ENCODE measurements at regions not wholly inside any gene's neighbourhood (a gene's known extent, or its start where the extent isn't known, plus 50 kb on each side); places are given as distances from the start of the nearest gene placed in this dataset.

GRCh38 chr17:79272666-79273219, 198.1 kb downstream of the ENGASE start:
- in situ Hi-C loops (cut with HindIII; ENCODE audit: low pct_unique_long_range_greater_than_20kb, low sequenced_read_pairs): no loop called here
- peak; percentile 83 for DNase-seq (ENCODE audit: low read depth)

- in situ Hi-C loops (cut with HindIII; ENCODE audit: low pct_unique_long_range_greater_than_20kb, low sequenced_read_pairs): no loop called here
- no peak for DNase-seq (ENCODE audit: low read depth)
Observed at GRCh38 chr17:79272220-79272619, 197.6 kb downstream of the ENGASE start.

- in situ Hi-C loops (cut with HindIII; ENCODE audit: low pct_unique_long_range_greater_than_20kb, low sequenced_read_pairs): no loop called here
- DNase-seq (ENCODE audit: low read depth): no peak
Observed at GRCh38 chr17:79269620-79270019, 195.0 kb downstream of the ENGASE start.

- in situ Hi-C loops (cut with HindIII; ENCODE audit: low pct_unique_long_range_greater_than_20kb, low sequenced_read_pairs): no loop called here
- no peak for DNase-seq (ENCODE audit: low read depth)
Observed at GRCh38 chr17:79263191-79263590, 188.6 kb downstream of the ENGASE start.

GRCh38 chr17:79262624-79263023, 188.0 kb downstream of the ENGASE start:
- no peak for DNase-seq (ENCODE audit: low read depth)
- in situ Hi-C loops (cut with HindIII; ENCODE audit: low pct_unique_long_range_greater_than_20kb, low sequenced_read_pairs): no loop called here

GRCh38 chr17:79261355-79262072, 186.9 kb downstream of the ENGASE start:
- in situ Hi-C loops (cut with HindIII; ENCODE audit: low pct_unique_long_range_greater_than_20kb, low sequenced_read_pairs): no loop called here
- DNase-seq (ENCODE audit: low read depth): no peak

GRCh38 chr17:79258843-79259242, 184.2 kb downstream of the ENGASE start:
- in situ Hi-C loops (cut with HindIII; ENCODE audit: low pct_unique_long_range_greater_than_20kb, low sequenced_read_pairs): no loop called here
- DNase-seq (ENCODE audit: low read depth): no peak

GRCh38 chr17:79258041-79258440, 183.4 kb downstream of the ENGASE start:
- in situ Hi-C loops (cut with HindIII; ENCODE audit: low pct_unique_long_range_greater_than_20kb, low sequenced_read_pairs): no loop called here

GRCh38 chr17:79255926-79256585, 181.4 kb downstream of the ENGASE start:
- DNase-seq (ENCODE audit: low read depth): no peak
- in situ Hi-C loops (cut with HindIII; ENCODE audit: low pct_unique_long_range_greater_than_20kb, low sequenced_read_pairs): no loop called here

More at GRCh38 chr17:79258041-79258440, 183.4 kb downstream of the ENGASE start:
- no peak for DNase-seq (ENCODE audit: low read depth)

GRCh38 chr17:79255456-79255855, 180.8 kb downstream of the ENGASE start:
- no peak for DNase-seq (ENCODE audit: low read depth)
- in situ Hi-C loops (cut with HindIII; ENCODE audit: low pct_unique_long_range_greater_than_20kb, low sequenced_read_pairs): no loop called here

- in situ Hi-C loops (cut with HindIII; ENCODE audit: low pct_unique_long_range_greater_than_20kb, low sequenced_read_pairs): no loop called here
- DNase-seq (ENCODE audit: low read depth): no peak
Observed at GRCh38 chr17:79255046-79255445, 180.4 kb downstream of the ENGASE start.

- DNase-seq (ENCODE audit: low read depth): no peak
- in situ Hi-C loops (cut with HindIII; ENCODE audit: low pct_unique_long_range_greater_than_20kb, low sequenced_read_pairs): no loop called here
Observed at GRCh38 chr17:79252886-79253285, 178.3 kb downstream of the ENGASE start.

GRCh38 chr17:79251824-79252223, 177.2 kb downstream of the ENGASE start:
- no peak for DNase-seq (ENCODE audit: low read depth)
- in situ Hi-C loops (cut with HindIII; ENCODE audit: low pct_unique_long_range_greater_than_20kb, low sequenced_read_pairs): no loop called here

- DNase-seq (ENCODE audit: low read depth): no peak
- in situ Hi-C loops (cut with HindIII; ENCODE audit: low pct_unique_long_range_greater_than_20kb, low sequenced_read_pairs): no loop called here
Observed at GRCh38 chr17:79249929-79250521, 175.4 kb downstream of the ENGASE start.

- in situ Hi-C loops (cut with HindIII; ENCODE audit: low pct_unique_long_range_greater_than_20kb, low sequenced_read_pairs): no loop called here
Observed at GRCh38 chr17:79248843-79249493, 174.3 kb downstream of the ENGASE start.

GRCh38 chr17:79246225-79247190, 171.9 kb downstream of the ENGASE start:
- in situ Hi-C loops (cut with HindIII; ENCODE audit: low pct_unique_long_range_greater_than_20kb, low sequenced_read_pairs): no loop called here

More at GRCh38 chr17:79248843-79249493, 174.3 kb downstream of the ENGASE start:
- no peak for DNase-seq (ENCODE audit: low read depth)

GRCh38 chr17:79244665-79245064, 170.0 kb downstream of the ENGASE start:
- no peak for DNase-seq (ENCODE audit: low read depth)
- in situ Hi-C loops (cut with HindIII; ENCODE audit: low pct_unique_long_range_greater_than_20kb, low sequenced_read_pairs): no loop called here

More at GRCh38 chr17:79246225-79247190, 171.9 kb downstream of the ENGASE start:
- no peak for DNase-seq (ENCODE audit: low read depth)

- in situ Hi-C loops (cut with HindIII; ENCODE audit: low pct_unique_long_range_greater_than_20kb, low sequenced_read_pairs): no loop called here
- no peak for DNase-seq (ENCODE audit: low read depth)
Observed at GRCh38 chr17:79243996-79244395, 169.4 kb downstream of the ENGASE start.
